Stimulated activated naive CD4-positive, alpha-beta T cell treated with Interleukin-2 at 50 U/mL for 16 hours (primary cell): ENCODE measurements at regions not wholly inside any gene's neighbourhood (a gene's known extent, or its start where the extent isn't known, plus 50 kb on each side); places are given as distances from the start of the nearest gene placed in this dataset.

Experiments
- DNase-seq: peaks from one replicate; lab custom pipeline; 2025; lab: John Stamatoyannopoulos, UW

DNA sequence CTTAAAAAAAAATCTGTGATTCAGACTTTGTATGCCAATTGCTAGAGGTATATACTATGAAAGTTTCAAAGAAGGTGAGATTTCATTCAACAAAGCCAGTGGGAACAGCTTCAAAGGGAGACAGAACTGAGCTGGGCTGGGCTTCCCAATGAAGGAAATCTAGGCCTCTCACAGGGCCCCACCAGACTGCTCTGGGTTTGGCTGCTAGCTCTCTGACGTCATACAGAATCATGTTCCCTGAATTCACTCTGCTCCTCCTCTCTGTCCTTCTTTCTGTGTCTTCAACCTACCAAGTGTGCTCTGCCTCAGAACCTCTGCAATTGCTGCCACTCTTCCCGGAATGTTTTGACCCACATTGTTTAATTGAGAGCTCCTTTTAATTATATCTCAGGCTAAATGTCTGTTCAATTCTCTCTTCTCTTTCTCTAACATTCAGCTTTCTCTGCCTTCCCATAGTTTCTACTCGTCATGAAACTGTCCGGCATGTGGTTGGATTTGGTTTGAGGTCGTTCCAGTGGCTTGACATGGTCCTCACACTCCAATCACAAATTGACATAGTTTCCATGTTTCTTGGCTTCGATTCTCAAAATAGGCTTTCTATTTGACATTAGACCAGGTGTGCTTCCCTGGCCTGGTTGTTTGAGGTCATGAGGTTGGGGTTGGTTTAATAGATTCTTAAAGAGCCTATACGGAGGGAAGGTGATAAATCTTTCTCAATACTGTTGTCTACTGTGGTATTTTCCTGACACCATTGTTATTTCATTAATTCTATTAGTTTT is 282.1 kb upstream of the EMCN start:
- DNase-seq, result no peak

DNA sequence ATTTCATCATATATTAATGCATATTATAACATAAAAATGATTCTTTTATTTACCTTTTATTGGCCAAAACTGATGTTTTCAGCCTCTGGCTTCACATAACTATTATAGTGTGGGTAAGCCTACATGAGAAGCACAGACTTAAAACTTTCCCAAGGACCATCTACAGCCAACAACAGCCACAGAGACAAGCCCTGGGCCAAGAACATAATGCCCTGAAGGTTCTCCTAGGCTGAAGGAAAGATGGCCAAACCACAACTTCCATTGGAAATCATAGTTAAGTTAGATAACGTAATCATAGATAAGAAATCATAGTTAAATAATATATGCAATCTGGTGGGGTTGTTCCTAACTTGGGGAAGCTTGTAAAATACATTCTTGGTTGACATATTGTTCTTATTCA is 280.0 kb upstream of the EMCN start:
- DNase-seq, result no peak

DNA sequence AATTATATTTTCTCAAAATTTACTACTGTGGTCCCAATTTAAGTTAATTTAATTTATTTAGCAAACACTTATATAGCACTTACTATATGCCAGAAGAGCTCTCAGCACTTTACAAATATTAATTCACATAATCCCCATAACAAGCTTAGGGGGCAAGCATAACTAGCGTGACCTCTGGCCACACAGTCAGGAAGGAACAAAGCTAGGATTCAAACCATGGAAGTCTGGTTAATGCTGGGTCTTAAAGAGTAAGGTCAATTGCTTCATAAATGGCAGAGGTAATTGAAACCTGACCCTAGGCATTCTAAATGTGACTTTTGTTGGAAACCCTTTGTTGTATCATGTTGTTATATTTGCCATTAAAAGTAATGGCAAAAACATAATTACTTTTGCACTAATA is 279.5 kb upstream of the EMCN start:
- DNase-seq, result no peak

DNA sequence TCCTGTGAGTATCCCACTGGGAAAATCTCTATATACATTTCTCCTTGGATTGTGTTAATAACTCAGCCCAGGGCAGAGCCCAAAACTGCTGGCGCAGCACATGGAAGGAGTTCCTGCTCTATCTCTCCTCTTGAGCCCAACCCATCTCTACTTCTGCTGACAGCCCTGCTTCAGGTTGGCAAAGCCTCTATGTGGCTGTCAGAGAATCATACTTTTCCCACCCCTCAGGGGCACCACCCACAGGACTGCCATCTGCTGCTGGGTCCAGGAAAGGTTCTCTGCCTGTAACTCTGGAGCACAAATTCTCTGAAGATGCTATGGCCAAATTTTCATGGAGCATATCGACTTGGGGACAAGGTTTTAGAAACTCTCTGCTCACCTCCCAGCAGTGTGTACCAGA is 278.5 kb upstream of the EMCN start:
- DNase-seq, result no peak

DNA sequence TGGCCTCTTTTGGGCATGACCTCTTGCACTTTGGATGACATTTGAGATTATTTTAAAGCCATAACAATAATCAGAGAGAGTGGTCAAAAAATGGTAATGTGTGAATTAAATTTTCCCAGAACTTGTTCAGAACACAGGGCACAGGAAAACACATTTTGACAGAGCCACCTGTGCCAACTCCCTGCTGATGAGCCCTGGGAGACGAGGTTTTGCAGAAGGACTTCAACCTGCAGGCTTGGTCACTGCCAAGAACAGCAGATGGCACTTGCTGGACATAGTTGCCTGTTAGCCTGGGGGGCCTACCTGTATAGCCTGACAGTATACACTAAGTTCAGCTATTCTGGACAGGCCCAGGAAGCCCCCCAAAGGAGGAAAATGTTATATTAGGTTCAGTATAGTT is 277.8 kb upstream of the EMCN start:
- DNase-seq, result no peak

DNA sequence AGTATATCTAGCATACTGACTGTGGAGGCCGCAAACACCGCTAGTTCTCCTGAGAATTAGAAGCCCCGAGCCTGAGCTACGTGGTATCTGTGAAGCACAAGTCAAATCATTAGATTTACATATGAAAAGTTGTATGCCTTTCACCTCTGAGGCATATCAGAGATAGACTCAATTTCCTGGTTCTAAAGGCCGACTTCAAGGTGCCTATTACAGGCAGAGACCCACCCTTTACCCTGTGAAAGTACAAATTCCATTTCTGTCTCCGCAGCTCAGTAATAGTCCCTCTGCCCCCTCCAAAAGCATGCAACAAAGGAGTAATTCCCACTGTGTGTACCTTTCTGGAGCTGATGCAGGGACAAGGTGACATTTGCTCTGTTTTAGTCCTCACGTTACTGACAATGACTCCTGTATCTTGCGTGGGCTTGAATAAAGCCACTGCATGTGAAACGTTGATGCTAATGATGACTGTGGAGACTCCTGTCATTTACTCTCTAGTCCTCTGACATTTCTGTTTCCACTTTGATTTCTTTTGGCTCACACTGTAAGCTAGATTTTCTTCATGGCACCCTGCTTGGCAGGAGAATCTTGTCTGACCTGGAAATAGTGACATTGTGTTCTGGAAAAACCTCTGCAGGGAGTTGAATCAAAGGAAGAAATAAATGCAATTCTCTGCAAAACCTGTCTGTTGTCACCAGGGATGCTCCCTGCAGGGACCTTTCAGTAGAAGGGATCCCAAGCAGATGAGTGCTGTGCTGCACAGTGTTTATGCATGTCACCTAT is 273.2 kb upstream of the EMCN start:
- DNase-seq, result no peak

DNA sequence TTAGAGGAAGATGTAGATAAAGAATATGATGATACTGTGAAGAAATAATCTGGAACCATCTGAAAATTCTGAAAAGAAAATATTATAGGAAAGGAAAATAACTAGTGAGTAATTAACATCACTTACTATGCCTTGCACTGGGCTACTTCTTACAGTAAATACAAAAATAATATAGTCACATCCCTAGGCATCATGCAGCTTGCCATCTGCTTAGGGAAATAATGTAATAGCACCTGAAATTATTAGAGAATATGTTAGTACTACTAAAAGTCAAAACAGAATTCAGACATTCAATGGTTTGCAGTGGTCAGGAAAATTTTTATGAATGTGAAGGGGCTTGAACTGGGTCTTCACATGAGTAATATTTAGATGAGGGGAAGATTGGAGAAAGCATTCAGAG is 272.2 kb upstream of the EMCN start:
- no peak for DNase-seq

DNA sequence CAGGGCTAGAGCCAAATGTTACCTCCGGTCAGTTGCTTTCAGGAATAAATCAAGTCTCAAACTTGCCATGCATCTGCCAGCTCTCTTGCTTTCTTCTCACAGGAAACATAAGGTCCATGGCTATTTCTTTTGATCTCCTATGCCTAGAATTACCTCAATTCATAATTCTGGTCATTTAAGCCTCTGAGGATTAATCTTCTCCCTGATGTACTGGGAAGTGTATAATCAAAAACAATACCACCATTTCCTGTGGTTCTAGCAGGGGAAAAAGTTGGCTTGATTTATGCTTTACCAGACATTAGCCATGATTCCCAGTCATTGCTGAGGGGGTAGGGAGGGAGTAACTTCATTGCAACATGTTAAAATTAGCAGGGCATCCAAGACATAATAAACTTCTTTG is 268.7 kb upstream of the EMCN start:
- DNase-seq, result no peak

DNA sequence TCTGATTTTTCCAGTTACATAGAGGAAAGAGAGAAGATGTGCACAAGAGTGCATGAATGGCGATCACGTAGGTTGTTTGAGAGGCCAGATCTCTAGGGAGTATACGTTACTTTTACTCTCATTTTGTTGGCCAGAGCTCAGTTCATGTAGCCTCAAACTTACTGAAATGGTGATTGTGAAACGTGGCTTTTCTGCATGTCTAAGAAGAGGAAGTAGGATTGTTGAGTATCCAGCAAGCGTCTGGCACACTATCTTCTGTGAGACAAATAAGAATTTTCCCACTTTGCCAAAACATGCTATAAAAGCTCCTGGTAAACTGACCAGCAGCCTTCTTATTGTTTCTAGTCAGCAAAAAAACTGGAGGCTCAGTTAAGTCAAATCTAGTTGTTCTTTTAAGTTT is 264.5 kb upstream of the EMCN start:
- DNase-seq, result no peak

DNA sequence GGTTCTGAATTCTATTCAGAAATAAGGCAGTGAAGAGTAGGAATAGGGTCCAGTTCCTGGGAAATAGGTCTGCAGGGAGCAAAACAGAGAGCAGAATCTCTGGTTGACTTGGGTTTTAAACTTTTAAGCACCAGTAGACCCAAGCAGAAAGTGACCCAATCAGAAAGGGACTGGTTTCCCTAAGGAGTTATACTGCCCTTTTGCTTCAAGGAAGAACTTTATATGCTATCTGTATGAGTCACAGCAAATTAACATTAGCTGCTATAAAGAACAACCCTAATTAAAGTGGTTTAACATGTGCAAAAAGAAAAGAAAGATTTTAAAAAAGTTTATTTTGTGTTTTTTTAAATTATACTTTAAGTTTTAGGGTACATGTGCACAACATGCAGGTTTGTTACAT is 263.6 kb upstream of the EMCN start:
- no peak for DNase-seq

DNA sequence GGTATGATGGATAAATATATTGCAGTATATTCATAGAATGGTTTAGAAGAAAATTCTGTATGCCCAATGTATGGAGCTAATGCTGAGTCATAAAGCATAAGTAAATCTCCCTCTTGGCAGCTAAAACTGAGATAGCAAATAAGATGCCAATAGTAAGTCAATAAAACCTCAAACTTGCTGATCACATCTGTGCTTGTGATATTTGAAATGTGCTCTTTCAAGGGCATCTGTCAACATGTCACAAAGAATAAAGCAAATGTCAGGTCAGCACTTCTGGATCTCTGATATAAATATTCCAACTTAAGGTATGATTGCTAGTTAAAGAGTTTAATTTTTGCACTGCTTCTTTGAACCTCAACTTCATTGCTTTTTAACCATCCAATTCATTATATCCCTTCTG is 262.3 kb upstream of the EMCN start:
- no peak for DNase-seq

DNA sequence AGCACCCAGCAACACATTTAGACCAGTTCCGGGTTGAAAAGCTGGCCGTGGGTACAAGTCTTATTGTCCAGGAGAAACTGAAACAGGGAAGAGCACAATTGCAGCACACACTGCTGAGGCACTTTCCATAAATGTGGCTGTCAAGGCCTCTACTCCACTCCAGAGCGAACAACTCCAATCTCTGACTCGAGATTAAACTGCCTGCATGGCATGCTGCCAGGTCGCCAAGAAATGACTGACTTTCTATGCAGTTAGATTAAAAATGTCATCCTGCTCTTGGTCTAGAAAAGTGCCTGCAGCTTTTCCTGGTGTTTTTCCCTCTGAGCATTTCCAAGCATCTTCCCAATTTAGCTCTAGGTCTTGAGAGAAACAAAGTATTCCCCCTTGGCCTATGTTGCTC is 260.6 kb upstream of the EMCN start:
- no peak for DNase-seq

DNA sequence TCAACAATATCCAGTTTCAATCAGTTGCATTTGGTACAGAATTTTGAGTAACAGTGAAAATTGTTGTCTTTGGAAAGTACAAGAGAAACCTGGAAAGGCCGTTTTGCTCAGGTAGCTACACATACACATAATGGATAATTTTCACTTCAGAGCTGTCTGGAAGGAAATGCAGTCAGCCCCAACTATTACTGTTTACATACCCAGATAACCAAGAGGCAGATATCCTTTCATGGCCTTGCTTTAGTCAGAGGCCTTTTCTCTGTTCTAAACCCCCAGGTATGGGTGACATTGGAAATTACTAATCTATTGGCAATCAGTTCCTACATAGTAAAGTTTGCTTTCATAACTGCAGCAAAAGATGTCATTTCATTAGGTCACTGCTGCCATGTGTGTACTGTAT is 244.9 kb upstream of the EMCN start:
- no peak for DNase-seq

DNA sequence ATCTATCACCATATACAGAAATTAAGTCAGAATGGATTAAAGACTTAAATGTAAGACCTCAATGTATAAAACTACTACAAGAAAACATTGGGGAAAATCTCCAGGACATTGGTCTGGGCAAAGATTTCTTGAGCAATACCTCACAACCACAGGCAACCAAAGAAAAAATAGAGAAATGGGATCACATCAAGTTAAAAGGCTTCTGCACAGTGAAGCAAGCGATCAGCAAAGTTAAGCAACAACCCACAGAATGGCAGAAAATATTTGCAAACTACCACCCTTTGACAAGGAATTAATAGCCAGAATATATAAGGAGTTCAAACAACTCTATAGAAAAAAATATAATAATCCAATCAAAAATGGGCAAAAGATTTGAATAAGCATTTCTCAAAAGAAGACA is 236.9 kb upstream of the EMCN start:
- DNase-seq, result no peak

DNA sequence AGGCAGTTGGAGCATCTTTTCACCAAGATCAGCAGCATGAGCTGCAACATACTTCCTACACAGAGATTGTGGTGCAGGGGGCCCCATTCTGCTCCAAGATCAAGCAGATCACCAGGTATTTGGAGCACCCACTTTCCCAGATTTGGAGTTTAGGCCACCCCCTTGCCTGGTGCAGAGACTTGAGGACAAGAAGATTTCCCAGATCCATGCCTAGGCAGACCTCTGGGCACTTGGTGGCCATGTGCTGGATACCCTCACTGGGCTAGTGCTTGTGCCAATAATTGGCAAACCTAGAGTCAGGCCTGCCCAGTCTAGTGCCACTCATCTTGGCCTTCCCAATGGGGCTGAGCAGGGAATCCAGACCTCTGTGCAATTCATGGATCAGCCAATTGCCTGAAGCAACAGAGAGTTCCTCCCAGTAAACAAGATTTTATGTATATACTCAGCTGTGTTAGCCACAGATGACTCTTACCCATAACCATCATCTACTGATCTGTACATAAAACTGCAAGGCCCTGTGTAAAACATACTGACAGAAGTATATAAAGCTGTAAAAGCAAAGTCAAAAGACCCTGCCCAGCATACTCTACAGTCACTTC is 228.4 kb upstream of the EMCN start:
- no peak for DNase-seq

DNA sequence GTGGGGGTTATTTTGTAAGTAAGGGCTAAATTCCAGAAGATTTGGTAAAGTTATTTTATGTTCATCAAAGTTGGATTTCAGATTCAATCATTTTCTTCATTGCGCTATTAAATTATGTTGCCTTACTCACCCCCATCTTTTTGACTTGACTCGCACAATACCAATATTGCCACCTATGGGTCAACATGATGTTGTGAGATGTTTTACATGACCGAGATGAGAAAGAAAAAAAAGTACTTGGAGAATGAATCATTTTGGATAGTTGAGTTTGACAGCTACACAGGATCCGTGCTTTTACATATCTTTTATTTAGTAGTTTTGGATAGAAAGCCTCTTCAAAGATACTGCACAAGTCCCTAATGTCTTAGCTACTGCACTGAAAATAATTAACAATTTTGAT is 224.2 kb upstream of the EMCN start:
- no peak for DNase-seq

DNA sequence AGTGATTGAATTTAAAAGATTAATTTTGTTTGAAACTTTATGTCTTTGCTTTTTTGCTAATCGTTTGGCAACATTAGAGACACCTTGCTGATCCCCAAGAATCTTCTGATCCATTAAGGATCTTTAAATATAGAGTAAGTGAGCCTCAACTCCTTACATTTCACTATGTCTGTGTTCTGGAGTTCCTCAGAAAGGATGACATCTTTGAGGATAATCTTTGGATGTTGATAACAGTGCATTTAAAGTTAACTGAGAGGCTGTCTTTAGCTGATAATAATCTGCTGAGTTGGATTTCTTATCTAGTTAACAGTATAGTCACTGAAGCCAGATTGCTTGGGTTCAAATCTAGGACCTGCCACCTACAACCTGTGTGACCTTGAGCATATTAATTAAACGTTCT is 221.6 kb upstream of the EMCN start:
- no peak for DNase-seq

DNA sequence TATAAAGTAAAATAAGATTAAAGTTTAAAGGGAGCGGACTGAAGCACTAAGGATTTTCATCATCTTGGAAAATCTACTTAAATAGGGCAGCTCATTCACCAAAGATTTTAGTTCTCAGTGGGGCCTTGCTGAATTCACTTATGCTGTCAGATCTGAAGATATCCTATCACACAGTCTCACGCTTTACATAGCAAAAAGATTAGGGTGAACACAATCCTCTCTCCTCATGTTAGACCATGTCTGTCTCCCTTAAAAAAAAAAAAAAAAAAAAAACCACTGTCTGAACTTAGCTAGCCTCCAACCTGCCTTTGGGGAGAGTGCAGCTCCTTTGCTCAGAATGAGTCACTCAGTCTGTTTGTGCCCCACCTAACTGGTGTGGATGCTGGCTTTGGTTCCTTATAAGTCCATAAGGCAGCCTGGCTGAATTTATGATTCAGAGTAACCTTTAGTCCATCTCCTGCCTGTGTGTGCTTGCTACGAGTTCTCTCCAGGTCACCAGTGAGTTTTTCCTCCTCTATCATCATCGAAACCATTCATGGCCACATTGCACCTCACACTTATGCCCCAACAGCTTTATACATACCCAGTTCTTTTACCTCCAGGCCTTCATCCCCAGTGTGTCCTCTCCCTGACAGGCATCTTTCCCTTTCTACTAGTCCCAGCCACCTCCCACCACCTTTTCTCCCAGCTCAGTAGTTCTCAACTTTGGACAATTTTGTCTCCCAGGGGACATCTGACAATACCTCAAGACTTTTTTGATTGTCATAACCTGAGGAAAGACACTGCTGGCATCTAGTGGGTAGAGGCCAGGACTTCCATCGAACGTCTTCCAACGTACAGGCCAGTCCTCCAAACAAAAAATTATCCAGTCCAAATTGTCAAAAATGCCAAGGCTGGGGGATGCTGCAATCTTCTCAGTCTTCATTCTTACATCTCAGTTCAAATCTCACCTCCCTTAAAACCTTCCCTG is 220.7 kb upstream of the EMCN start:
- no peak for DNase-seq

DNA sequence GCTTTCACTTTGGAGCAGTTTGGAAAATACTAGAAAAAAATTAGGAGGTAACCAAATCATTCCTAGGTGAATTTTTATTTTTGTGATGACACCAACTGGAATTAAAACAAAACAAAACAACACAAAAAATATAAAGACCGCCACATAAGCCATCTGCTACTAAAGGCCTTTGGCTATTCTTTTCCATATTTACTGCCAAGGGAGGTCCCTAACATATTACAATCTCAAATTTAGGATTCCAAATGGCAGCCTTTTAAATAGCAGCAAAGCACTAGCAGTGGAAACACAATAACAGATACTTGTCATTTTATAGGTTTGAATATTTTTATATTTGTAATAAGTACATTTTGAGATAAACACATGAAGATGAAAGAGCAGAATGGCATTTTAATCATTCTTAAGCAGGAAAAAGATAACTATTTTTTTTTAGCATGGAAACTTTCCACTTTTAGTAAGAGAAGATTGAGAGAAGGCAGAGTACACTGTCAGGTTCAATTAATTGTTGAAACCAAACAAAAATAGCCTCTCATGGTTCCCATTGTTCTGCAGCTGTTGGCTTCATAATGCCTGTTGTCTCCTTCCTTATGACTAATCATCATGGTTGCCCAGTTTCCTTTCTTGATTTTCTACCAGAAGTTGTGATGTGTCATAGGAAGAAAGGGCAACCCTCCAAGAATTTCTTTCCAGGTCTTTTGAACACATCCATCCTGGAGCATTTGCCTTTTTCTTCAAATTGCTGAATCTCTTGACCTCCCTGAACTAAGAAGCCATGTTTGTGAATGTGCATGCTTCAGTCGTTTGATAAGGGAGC is 219.0 kb upstream of the EMCN start:
- no peak for DNase-seq

DNA sequence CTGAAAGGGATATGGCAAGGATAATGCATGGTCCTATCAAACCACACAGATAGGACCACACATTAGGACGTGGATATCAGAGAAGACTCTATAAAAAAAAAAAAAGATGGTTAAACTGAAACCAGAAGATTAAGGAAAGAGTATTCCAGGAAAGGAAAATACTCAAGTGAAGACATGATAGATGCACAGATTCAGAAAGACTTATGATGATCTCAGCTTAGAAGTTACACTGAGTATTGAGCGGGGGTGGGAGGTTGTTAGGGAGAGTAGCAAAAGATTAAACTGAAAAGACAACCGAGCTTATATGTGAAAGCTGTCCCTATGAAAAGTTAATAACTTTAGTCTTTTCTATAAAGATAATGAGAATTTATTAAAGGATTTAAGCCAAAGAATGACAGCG is 211.0 kb upstream of the EMCN start:
- DNase-seq, result no peak

DNA sequence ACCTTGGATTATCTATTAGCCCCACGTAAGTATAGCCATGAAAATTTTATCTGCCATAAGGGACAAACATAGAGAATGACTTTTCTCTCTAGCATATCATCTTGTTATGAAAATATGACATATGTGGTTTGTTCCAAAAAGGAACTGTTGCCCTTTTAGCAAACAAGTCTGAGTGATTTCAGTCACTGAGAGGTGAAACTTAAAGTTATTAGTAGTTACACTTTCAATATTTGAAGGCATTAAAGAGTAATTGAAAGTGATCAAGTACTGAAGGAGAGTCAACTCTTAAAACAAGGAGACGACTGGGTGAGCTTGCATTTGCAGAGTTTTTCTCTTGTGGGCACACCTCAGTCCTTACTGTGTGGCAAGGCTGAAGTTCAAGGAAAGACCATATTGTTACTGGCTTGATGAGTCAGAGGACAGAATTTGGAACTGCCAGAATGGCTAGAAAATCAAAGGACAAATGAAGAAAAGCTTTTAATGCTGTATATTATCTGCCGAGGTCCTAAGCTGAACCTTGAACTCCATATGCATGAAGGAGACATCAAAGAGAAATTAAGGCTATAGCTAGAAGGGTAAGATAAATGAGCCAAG is 205.1 kb upstream of the EMCN start:
- no peak for DNase-seq
